ENCODE measurements at regions not wholly inside any gene's neighbourhood (a gene's known extent, or its start where the extent isn't known, plus 50 kb on each side); places are given as distances from the start of the nearest gene placed in this dataset.

DNA sequence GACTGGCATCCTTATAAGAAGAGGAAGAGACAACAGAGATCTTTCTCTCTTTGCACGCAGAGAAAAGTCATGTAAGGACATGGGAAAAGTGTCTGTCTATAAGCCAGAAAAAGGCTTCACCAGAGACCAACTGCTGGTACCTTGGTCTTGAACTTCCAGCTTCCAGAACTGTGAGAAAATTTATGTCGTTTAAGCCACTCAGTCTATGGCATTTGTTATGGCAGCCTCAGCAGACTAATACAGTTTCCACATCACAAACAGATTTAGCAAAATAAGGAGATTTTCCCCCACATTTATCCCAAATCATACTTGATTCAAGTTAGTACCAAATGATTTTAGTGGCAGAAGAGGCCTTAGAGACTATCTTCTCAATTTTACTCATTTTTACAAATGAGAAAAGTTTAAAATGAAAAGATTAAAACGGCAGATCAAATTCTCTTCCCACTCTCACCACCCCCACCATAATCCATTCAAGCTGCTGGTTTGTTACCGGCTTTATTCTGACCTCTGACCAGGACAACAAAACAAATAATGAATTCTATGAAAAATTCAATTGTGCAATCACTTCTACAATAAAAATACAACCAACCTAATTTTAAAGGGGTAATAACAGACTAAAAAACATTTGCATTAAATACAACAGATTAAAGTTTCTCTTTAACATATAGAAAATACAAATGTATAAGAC lies 316.3 kb downstream of the TBC1D4 start:
- H3K27ac ChIP-seq (replicated peaks in 1 of 4), result no peak overlapping the region
- H3K4me3 ChIP-seq, result no peak overlapping the region
- no peak for TF ChIP-seq POLR2A (IDR thresholded peaks at IDR 0.05; ENCODE audit: low read depth)
- no peak for TF ChIP-seq POLR2AphosphoS5 (IDR thresholded peaks at IDR 0.05)
- TF ChIP-seq, protein P1, sequence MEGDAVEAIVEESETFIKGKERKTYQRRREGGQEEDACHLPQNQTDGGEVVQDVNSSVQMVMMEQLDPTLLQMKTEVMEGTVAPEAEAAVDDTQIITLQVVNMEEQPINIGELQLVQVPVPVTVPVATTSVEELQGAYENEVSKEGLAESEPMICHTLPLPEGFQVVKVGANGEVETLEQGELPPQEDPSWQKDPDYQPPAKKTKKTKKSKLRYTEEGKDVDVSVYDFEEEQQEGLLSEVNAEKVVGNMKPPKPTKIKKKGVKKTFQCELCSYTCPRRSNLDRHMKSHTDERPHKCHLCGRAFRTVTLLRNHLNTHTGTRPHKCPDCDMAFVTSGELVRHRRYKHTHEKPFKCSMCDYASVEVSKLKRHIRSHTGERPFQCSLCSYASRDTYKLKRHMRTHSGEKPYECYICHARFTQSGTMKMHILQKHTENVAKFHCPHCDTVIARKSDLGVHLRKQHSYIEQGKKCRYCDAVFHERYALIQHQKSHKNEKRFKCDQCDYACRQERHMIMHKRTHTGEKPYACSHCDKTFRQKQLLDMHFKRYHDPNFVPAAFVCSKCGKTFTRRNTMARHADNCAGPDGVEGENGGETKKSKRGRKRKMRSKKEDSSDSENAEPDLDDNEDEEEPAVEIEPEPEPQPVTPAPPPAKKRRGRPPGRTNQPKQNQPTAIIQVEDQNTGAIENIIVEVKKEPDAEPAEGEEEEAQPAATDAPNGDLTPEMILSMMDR (IDR thresholded peaks at IDR 0.05), result no peak
- no peak for TF ChIP-seq EP300 (IDR thresholded peaks at IDR 0.05)
- no peaks in the 10 kb centered on the region for H3K4me1 ChIP-seq
- intact Hi-C loops (cut with DNase I), result no loop called here
- WGBS, result 86% methylated on average over 4 of the region's 4 CpGs
- no peaks in the 10 kb centered on the region for H3K9me3 ChIP-seq
- no peak for DNase-seq (ENCODE audit: extremely low spot score)
- no peaks in the 10 kb centered on the region for H3K36me3 ChIP-seq
- no peaks in the 10 kb centered on the region for H3K27me3 ChIP-seq

DNA sequence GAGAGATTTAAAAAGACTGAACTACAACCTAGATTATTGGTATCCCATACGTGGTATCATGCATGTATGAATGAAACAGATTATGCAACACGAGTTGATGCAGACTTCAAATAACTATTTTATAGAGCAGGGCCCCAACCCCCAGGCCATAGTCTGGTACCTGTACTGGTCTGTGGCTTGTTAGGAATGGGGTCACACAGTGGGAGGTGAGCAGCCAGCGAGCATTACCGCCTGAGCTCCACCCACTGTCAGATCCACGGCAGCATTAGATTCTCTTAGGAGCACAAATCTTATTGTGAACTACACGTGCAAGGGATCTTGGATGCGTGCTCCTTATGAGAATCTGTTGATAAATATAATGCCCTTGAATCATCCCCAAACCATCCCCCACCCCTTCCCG lies 320.2 kb downstream of the TBC1D4 start:
- no peaks in the 10 kb centered on the region for H3K4me1 ChIP-seq
- intact Hi-C loops (cut with DNase I), result no loop called here
- no peaks in the 10 kb centered on the region for H3K36me3 ChIP-seq
- H3K9me3 ChIP-seq, result no peaks in the 10 kb centered on the region
- no peak for DNase-seq (ENCODE audit: extremely low spot score)
- TF ChIP-seq POLR2A (IDR thresholded peaks at IDR 0.05; ENCODE audit: low read depth), result no peak
- TF ChIP-seq EP300 (IDR thresholded peaks at IDR 0.05), result no peak
- TF ChIP-seq POLR2AphosphoS5 (IDR thresholded peaks at IDR 0.05), result no peak
- TF ChIP-seq, protein P1 (IDR thresholded peaks at IDR 0.05), result no peak
- no peak overlapping the region for H3K4me3 ChIP-seq
- no peak overlapping the region for H3K27ac ChIP-seq (replicated peaks in 1 of 4)
- 80% methylated on average over 8 of the region's 8 CpGs for WGBS
- no peaks in the 10 kb centered on the region for H3K27me3 ChIP-seq

DNA sequence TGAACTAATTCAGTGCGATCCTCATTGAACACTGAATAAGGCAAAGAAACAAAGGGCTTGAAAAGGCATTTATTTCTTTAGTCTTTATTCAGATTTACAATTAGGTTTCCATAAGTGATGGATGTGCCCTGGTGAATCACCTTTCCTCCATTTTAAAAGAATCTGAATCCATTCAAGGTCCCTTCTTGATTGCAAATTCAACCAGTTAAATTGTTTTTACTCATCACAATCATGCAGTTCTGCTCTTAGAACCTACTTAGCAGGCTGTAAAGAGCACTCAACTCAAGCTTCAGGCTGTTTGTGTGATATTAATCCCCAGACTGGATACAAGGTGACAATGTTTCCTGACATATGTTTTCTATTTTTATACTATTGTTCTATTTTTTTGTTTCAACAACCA lies 321.0 kb downstream of the TBC1D4 start:
- WGBS, result 81% methylated on average over 1 of the region's 1 CpG
- Histone ChIP-seq H3K36me3 (no peaks in the 10 kb centered on the region), H3K27ac (replicated peaks in 1 of 4) (no peak overlapping the region), H3K27me3 (no peaks in the 10 kb centered on the region), H3K4me3 (no peak overlapping the region), H3K9me3 (peaks cover 0 to 5% (median 0%) of the 10 kb centered on the region in 4 donors), H3K4me1 (no peaks in the 10 kb centered on the region)
- DNase-seq (ENCODE audit: extremely low spot score), result no peak
- intact Hi-C loops (cut with DNase I), result no loop called here
- TF ChIP-seq EP300 (IDR thresholded peaks at IDR 0.05), result no peak
- TF ChIP-seq, protein P1 (IDR thresholded peaks at IDR 0.05), result no peak
- TF ChIP-seq POLR2A (IDR thresholded peaks at IDR 0.05; ENCODE audit: low read depth), result no peak
- no peak for TF ChIP-seq POLR2AphosphoS5 (IDR thresholded peaks at IDR 0.05)

DNA sequence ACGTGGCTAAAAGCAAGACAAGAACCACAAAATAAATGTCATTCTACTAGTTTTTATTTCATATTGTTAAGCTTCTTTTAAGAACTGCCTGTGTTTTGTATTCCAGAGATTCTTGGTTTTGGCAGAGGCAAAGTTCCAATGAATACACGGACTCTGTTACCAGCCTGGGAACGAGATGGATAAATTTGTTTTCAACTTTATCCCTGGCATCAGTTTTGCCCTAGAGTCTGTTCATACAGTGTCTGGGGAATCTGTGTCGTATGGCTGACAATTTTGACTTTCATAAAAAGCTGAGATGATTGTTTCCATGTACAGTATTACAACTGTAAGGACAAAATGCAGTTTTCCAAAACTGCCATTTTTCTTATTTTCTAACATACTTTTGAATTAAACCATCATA lies 327.6 kb downstream of the TBC1D4 start:
- intact Hi-C loops (cut with DNase I), result no loop called here
- no peak overlapping the region for H3K4me3 ChIP-seq
- TF ChIP-seq, protein P1 (IDR thresholded peaks at IDR 0.05), result no peak
- no peak for TF ChIP-seq POLR2AphosphoS5 (IDR thresholded peaks at IDR 0.05)
- TF ChIP-seq POLR2A (IDR thresholded peaks at IDR 0.05; ENCODE audit: low read depth), result no peak
- no peak for TF ChIP-seq EP300 (IDR thresholded peaks at IDR 0.05)
- peaks cover 0 to 5% (median 0%) of the 10 kb centered on the region in 4 donors for H3K9me3 ChIP-seq
- WGBS, result 62% methylated on average over 4 of the region's 4 CpGs
- H3K27me3 ChIP-seq, result no peaks in the 10 kb centered on the region
- no peaks in the 10 kb centered on the region for H3K4me1 ChIP-seq
- H3K36me3 ChIP-seq, result no peaks in the 10 kb centered on the region
- no peak for DNase-seq (ENCODE audit: extremely low spot score)
- H3K27ac ChIP-seq (replicated peaks in 1 of 4), result no peak overlapping the region

DNA sequence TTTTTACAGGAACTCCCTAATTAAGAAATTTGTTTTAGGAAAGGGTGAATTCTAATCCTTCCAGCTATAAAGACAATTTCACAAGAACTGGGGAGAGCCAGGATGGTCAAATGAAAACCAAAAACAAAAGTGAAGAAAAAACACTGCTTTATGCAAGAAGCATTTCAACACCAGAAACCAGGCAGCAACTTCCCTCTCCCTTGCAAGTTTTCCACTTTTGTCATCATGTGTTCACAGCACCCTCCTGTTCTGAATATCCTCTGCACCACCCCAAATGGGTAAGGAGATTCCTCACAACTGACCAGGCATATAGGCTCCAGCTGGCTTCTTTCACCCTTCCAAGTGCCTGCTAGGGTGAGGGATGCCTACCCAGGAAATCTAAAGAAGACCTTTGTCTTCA lies 328.1 kb downstream of the TBC1D4 start:
- Histone ChIP-seq H3K36me3 (no peaks in the 10 kb centered on the region), H3K9me3 (peaks cover 0 to 5% (median 0%) of the 10 kb centered on the region in 4 donors), H3K4me3 (no peak overlapping the region), H3K27ac (replicated peaks in 1 of 4) (no peak overlapping the region), H3K4me1 (no peaks in the 10 kb centered on the region), H3K27me3 (no peaks in the 10 kb centered on the region)
- DNase-seq (ENCODE audit: extremely low spot score), result no peak
- intact Hi-C loops (cut with DNase I), result no loop called here
- no peak for TF ChIP-seq POLR2A (IDR thresholded peaks at IDR 0.05; ENCODE audit: low read depth)
